ENCODE measurements at regions not wholly inside any gene's neighbourhood (a gene's known extent, or its start where the extent isn't known, plus 50 kb on each side); places are given as distances from the start of the nearest gene placed in this dataset.

GRCh38 chr16:52906281-52906680 lies 146.4 kb downstream of the CHD9NB start:
- TF ChIP-seq EZH2 (IDR thresholded peaks at IDR 0.05; ENCODE audit: low read depth) (no peak), CTCF (conservative IDR thresholded peaks at IDR 0.05) (no peak)

All from PC-9 (cell line).